Uterus (tissue), 3 donors: ENCODE measurements at regions not wholly inside any gene's neighbourhood (a gene's known extent, or its start where the extent isn't known, plus 50 kb on each side); places are given as distances from the start of the nearest gene placed in this dataset.
"Not testable (repeated sequence)": the region's sequence is repeated elsewhere in the genome, so short reads cannot be mapped to it uniquely, and the experiment has no call there.

ENCODE experiments used
- DNase-seq, 2 donors: peaks; one replicate each; pipeline ENCODE4 v3.0.0-alpha.2; 2019 to 2020
- H3K27ac ChIP-seq, 2 donors: fragments of 200-600 bp; sonication (generic); 1 replicate in 1 of 2; 2 replicates in 1 of 2; pipeline ENCODE4 v1.5.1; 2016 to 2018
- H3K27me3 ChIP-seq, 2 donors: fragments of 200-600 bp; sonication (generic); one replicate each; pipeline ENCODE4 v1.5.1; 2018 to 2019; ENCODE audit warnings: control low read depth in 1 of 2
- H3K36me3 ChIP-seq, 2 donors: fragments of 200-600 bp; sonication (generic); one replicate each; pipeline ENCODE4 v1.5.1; 2019; ENCODE audit warnings: control low read depth in 1 of 2
- H3K4me1 ChIP-seq, 2 donors: fragments of 200-600 bp; sonication (generic); one replicate each; pipeline ENCODE4 v1.5.1; 2018 to 2019; ENCODE audit warnings: control low read depth in 1 of 2
- H3K4me3 ChIP-seq, 2 donors: fragments of 200-600 bp; sonication (generic); 1 replicate in 1 of 2; 2 replicates in 1 of 2; pipeline ENCODE4 v1.5.1; 2018 to 2019; ENCODE audit warnings: mild to moderate bottlenecking in 1 of 2
- H3K9me3 ChIP-seq, 2 donors: fragments of 200-600 bp; sonication (generic); one replicate each; pipeline ENCODE4 v1.5.1; 2019; ENCODE audit warnings: control low read depth in 1 of 2
- CTCF ChIP-seq, 4 experiments: fragments of 200-600 bp in 2 of 4; fragments of 450-650 bp in 2 of 4; sonication (generic) in 2 of 4; IDR thresholded peaks; one replicate each; pipeline ENCODE4 v1.5.1; 2016 to 2019; ENCODE audit warnings: antibody characterized with exemption in 4 of 4, mild to moderate bottlenecking in 2 of 4, moderate library complexity in 1 of 4
- POLR2A ChIP-seq, 2 donors: fragments of 450-650 bp; IDR thresholded peaks; one replicate each; pipeline ENCODE4 v1.6.1; 2016; ENCODE audit warnings: antibody characterized with exemption in 2 of 2, mild to moderate bottlenecking in 1 of 2, moderate library complexity in 1 of 2
- intact Hi-C: fragments of 100-400 bp; cut with DNase I; formaldehyde crosslinking; loops from one replicate; pipeline ENCODE4 v1.15.1; 2023; ENCODE audit warnings: low total_unique reads
- donor health status: DM: yes; HTN: yes; CAD: no.

- H3K9me3 ChIP-seq, H3K27me3 ChIP-seq, intact Hi-C loops, DNase-seq, H3K27ac ChIP-seq, H3K36me3 ChIP-seq, H3K4me1 ChIP-seq, H3K4me3 ChIP-seq: not testable (repeated sequence)
These were observed 247.5 kb downstream of the LIPI start for GRCh38 chr21:13963259-13963658.

- no peak overlapping the region for H3K4me3 ChIP-seq
- no peaks in the 10 kb centered on the region for H3K4me1 ChIP-seq
- intact Hi-C loops, result no loop called here
- H3K27me3 ChIP-seq, result no peaks in the 10 kb centered on the region
- no peak for TF ChIP-seq POLR2A (IDR thresholded peaks at IDR 0.05)
- TF ChIP-seq CTCF (IDR thresholded peaks at IDR 0.05), result no peak
- no peak for DNase-seq
- H3K9me3 ChIP-seq, result no peaks in the 10 kb centered on the region
- no peak overlapping the region for H3K27ac ChIP-seq
- no peaks in the 10 kb centered on the region for H3K36me3 ChIP-seq
These were observed 273.5 kb downstream of the LIPI start for GRCh38 chr21:13937236-13937635.

GRCh38 chr21:13936033-13936937, 274.5 kb downstream of the LIPI start:
- H3K9me3 ChIP-seq, H3K27ac ChIP-seq, intact Hi-C loops, H3K36me3 ChIP-seq, H3K4me3 ChIP-seq, DNase-seq, H3K4me1 ChIP-seq, H3K27me3 ChIP-seq: not testable (repeated sequence)

GRCh38 chr21:13935396-13936032, 275.2 kb downstream of the LIPI start:
- intact Hi-C loops, H3K4me1 ChIP-seq, DNase-seq, H3K9me3 ChIP-seq, H3K4me3 ChIP-seq, H3K27ac ChIP-seq, H3K27me3 ChIP-seq, H3K36me3 ChIP-seq: not testable (repeated sequence)

GRCh38 chr21:13934887-13935342, 275.8 kb downstream of the LIPI start:
- H3K27me3 ChIP-seq, intact Hi-C loops, H3K4me3 ChIP-seq, H3K4me1 ChIP-seq, H3K9me3 ChIP-seq, DNase-seq, H3K27ac ChIP-seq, H3K36me3 ChIP-seq: not testable (repeated sequence)

GRCh38 chr21:13923175-13923574, 287.6 kb downstream of the LIPI start:
- H3K36me3 ChIP-seq, H3K4me1 ChIP-seq, intact Hi-C loops, H3K9me3 ChIP-seq, H3K27me3 ChIP-seq, H3K27ac ChIP-seq, H3K4me3 ChIP-seq, DNase-seq: not testable (repeated sequence)

- intact Hi-C loops, DNase-seq, H3K9me3 ChIP-seq, H3K4me1 ChIP-seq, H3K27ac ChIP-seq, H3K27me3 ChIP-seq, H3K36me3 ChIP-seq, H3K4me3 ChIP-seq: not testable (repeated sequence)
These were observed 289.3 kb downstream of the LIPI start for GRCh38 chr21:13921455-13921854.

- DNase-seq, intact Hi-C loops: not testable (repeated sequence)
These were observed 297.8 kb downstream of the POTED start for GRCh38 chr21:13907385-13907784.

GRCh38 chr21:13896596-13897247, 287.1 kb downstream of the POTED start:
- H3K4me3 ChIP-seq, DNase-seq, H3K4me1 ChIP-seq, intact Hi-C loops, H3K36me3 ChIP-seq, H3K27me3 ChIP-seq, H3K27ac ChIP-seq, H3K9me3 ChIP-seq: not testable (repeated sequence)

More at GRCh38 chr21:13907385-13907784, 297.8 kb downstream of the POTED start:
- not testable (repeated sequence) for H3K9me3 ChIP-seq, H3K4me1 ChIP-seq, H3K27ac ChIP-seq, H3K27me3 ChIP-seq, H3K4me3 ChIP-seq, H3K36me3 ChIP-seq

GRCh38 chr21:13893617-13894016, 284.0 kb downstream of the POTED start:
- intact Hi-C loops, H3K9me3 ChIP-seq, H3K4me3 ChIP-seq, H3K27me3 ChIP-seq, H3K36me3 ChIP-seq, DNase-seq, H3K4me1 ChIP-seq, H3K27ac ChIP-seq: not testable (repeated sequence)

- H3K9me3 ChIP-seq, H3K4me1 ChIP-seq, H3K27ac ChIP-seq, H3K4me3 ChIP-seq, DNase-seq, H3K36me3 ChIP-seq, intact Hi-C loops, H3K27me3 ChIP-seq: not testable (repeated sequence)
These were observed 283.4 kb downstream of the POTED start for GRCh38 chr21:13893025-13893424.

- DNase-seq, H3K27ac ChIP-seq, H3K36me3 ChIP-seq, H3K4me1 ChIP-seq, H3K4me3 ChIP-seq, H3K9me3 ChIP-seq, intact Hi-C loops, H3K27me3 ChIP-seq: not testable (repeated sequence)
These were observed 282.7 kb downstream of the POTED start for GRCh38 chr21:13892146-13892751.
